Right kidney (tissue), 1 donor: ENCODE measurements at regions not wholly inside any gene's neighbourhood (a gene's known extent, or its start where the extent isn't known, plus 50 kb on each side); places are given as distances from the start of the nearest gene placed in this dataset.

Experiments used
- DNase-seq: peaks from one replicate; pipeline ENCODE4 v3.0.0-alpha.2; 2016

DNA sequence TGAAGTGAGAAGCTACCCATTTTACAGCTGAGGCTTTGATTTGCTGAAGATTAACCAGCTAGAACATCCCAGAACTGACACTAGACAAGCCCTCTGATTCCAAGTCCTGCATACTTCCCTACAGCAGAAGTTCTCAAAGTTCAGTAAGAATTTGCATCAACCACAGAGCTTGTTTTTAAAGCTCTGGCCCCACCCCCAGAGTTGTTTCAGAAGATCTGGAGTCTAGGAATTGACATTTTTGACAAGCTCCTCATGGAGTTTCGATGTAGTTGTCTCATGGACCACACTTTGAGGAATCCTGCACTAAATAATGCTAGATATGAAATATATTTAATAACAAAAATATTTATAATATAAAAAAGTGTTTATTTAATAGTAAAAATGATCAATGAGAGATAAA is 120.3 kb upstream of the ADAMTS18 start:
- no peak for DNase-seq

DNA sequence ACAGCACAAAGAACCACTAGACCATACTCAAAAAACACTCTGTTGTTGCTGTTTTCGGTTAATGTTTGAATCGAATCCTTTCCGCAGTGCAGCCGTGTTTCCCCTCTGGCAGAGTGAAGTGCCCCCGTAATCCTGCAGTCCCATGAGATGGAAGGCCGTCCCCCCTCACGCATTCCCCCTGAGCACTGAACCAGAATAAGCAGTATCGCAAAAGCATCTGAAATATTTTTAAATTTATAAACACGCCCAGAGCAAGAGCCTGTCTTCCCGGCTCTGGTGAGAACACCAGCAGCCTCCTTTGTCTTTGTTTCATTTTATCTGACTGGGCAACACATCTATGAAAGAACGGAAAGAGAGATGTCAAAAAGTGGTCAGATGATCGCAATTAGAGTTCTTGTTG is 121.0 kb upstream of the ADAMTS18 start:
- peak; percentile 55 for DNase-seq

DNA sequence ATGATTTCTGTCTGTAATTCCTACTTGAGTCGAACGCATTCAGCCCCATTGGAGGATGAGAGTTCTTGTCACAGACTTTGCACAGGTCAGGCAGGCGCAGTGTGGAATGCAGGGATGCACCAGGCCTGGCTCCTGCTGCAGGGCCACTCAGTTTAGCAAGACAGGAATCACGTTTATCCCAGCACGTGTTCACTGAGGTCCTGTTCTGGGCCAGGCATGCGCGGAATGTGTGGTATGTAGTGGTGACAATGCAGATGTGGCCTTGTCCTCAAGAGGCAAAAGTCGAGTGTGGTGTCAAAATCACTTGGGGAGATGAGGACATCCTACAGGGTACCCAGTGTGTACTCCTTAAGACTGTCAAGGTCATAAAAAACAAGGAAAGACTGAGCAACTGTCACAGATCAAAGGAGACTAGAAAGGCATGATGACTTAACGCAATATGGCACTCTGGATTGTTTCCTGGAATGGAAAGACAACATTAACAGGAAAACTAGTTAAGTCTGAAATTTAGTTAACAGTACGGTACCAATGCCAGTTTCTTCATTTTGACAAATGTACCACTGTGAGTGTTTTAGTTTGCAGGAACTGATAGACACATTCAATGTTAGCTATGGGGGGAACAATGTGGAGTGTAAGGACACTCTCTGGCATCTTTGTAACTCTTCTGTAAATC is 121.5 kb upstream of the ADAMTS18 start:
- DNase-seq: no peak

GRCh38 chr16:77557385-77557784 is 122.6 kb upstream of the ADAMTS18 start:
- DNase-seq: no peak

- no peak for DNase-seq
Measured at GRCh38 chr16:77558786-77559185, 124.0 kb upstream of the ADAMTS18 start.

- DNase-seq: no peak
Measured at GRCh38 chr16:77562497-77562896, 127.7 kb upstream of the ADAMTS18 start.

DNA sequence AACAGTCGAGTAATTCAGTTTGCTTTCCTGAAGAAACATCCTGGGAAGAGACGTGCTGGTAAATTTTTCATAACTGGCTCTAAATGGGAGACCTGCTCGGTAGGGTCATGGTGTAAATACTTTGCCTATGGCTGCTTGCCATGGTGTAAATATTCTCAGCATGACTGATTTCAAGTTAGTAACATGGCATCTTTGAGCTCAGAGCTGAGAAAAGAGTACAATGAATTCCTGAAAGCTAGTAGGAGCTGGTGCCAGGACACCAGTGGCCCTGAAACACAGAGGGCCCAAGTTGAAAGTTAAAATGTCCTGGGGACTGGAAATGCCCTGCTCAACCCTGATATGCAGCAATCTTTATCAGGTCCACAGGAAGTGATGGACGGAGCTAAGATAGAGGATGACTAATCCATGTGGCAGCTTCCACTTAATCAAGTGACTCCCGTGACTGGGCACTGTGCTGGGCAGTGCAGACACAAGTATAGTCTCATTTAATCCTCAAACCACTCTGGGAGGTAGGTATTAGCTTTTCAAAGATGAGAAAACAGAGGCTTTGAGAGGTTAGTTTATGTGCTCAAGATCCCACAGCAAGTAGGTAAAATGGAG is 130.1 kb upstream of the ADAMTS18 start:
- no peak for DNase-seq

DNA sequence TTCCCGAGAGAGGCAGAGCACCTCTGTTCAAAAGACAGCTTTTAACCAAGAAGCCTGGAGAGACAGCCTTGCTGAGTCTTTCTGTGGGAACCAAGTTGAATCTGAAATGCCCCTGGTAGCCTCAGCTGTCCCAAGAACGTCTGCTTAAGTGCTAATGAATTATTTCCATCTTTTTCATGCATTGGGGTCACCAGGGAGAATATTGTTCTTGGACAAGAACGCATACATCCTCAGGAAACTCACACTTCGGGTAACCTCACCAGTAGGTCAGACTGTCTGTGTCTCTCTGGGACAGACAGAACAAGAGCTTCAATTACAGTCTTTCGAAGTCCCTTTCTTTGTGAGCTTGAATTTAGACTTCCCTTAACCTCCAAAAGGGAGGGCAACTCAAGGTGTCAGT is 134.6 kb upstream of the ADAMTS18 start:
- DNase-seq: no peak

DNA sequence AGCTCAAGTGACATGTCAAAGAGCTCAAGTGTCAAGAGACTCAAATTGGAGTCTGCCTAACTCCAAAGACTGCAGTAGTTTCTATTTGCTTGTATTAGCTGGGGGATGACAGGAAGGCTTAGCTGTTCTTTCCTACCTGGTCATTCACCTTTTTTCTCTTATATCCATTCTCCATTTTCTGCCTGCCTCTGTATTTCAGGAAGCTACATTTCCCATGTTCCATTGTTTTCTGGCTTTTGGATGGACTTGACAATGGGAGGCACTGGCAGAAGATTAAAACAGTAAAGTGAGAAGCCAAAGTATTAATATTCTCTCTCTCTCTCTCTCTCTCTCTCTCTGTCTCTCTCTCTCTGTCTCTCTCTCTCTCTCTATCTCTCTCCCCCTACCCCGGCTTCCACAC is 135.7 kb upstream of the ADAMTS18 start:
- no peak for DNase-seq

DNA sequence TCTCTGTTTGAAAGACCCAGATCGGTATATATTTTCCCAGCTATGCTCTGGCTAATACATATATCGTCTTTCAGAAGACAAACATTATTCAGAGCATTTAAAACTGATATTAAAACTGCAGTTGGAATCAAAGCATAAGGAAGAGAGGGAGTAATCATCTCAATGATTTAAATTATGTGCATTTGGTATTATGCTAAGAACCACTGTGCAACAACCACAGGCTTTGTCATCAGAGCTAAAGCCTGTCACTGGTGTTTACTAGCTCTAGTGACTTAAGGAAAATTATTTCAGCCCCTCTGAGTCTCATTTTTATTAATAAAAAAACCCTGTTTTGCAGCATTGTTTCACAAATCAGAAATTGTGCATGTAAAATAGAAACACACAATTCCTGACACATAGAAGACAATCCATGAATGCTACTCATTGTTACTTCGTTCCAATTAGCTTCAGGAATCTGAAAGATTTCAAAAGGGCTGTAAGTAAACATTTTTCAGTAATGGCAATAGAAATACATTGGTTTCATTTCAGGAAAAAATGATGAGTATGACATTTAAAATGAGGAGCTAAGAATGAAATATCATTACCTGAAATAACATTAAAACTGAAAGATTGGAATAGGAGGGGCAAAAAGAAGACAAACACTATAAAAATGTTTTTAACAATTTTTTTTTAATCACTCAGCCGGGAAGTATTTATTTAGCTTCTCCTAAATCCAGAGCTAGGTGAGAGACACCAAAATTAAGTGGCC is 136.5 kb upstream of the ADAMTS18 start:
- DNase-seq: no peak

GRCh38 chr16:77574867-77575624 is 140.2 kb upstream of the ADAMTS18 start:
- no peak for DNase-seq

- DNase-seq: no peak
Measured at GRCh38 chr16:77579351-77579891, 142.9 kb upstream of the NUDT7 start.

GRCh38 chr16:77581706-77582105 is 140.6 kb upstream of the NUDT7 start:
- DNase-seq: no peak

DNA sequence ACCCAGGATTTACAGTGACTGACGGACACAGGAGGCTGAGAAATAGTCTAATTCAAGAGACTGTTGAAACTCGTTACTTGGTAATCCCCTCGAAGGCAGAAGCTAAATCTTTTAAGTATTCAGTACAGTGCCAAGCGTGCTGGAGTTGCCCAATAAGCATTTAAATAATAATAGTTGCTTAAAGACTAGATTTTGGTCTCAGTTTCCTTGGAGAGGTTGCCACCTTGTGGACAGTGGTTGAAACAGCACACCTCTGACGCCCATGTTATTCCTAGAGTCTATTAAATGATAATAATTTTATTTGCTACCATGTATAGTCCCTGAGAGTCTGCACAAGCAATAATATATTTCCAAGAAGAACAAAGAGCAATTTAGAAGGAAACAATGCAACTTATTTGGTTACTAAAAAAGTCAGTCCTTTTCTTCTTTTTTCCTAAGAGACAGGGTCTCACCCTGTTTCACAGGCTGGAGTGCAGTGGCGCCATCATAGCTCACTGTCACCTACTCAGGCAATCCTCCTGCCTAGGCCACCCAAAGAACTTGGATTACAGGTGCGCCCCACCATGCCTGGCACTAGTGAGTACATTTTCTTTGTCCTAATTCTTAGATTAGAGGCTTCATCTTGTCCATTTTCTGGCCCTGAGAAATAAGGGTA is 138.0 kb upstream of the NUDT7 start:
- peak; percentile 27 for DNase-seq

GRCh38 chr16:77585379-77586251 is 136.7 kb upstream of the NUDT7 start:
- no peak for DNase-seq

DNA sequence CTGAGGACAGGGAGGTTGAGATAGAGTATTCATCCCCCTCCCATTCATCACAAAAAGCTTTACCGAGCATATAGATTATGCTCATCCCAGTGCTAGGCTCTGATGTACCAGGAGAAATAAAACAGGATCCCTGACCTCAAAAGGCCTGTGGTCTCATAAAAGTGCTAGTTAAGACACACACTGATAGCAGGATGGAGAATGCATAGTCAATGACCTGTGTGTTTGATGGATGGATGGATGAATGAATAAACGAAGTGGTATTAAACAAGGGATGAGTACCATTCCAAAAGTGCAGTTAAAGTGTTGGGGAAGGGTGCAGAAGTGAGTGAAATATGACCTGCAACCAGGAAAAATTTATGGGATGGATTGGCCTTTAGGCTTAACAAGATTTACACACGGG is 133.9 kb upstream of the NUDT7 start:
- DNase-seq: no peak

GRCh38 chr16:77589071-77589765 is 133.1 kb upstream of the NUDT7 start:
- no peak for DNase-seq

DNA sequence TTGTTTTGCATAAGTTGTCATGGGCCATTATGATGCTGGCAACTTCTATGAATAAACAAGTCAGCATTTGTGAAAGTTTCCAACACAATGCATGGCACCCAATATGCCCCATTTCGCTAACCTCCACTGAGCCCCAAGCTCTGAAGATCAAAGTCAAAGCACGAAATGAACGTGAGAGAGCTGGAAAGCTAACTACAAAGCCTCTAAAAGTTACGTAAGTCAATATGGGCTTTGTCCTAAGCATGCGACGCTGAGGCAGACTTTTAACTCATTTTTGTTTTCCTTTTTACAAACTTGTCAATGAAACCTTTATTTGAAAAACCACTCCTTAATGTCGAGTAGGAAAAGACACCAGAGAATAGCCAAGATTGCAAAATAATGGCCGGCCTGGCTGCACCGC is 131.6 kb upstream of the NUDT7 start:
- DNase-seq: no peak

GRCh38 chr16:77591347-77591746 is 131.0 kb upstream of the NUDT7 start:
- DNase-seq: no peak

GRCh38 chr16:77592021-77592420 is 130.3 kb upstream of the NUDT7 start:
- no peak for DNase-seq

DNA sequence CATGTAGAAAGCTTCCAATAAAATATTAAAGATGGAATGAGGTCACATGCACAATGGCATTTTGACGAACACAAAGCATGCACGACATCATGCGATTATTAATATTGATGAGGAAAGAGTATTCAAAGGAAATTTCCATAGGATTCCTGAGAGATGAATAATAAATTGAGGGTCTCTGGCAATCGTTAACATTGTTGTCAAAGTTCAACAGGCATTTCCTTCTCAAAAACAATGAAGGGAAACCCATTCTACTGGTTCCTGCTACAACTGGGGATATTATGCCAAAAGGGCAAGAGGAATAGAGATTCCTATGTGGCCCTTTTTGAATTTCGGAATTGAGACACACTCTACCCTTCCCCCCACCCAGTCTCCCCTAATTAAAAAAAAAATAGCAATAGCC is 128.3 kb upstream of the NUDT7 start:
- no peak for DNase-seq
